Large intestine (tissue), 3 donors: ENCODE measurements at regions not wholly inside any gene's neighbourhood (a gene's known extent, or its start where the extent isn't known, plus 50 kb on each side); places are given as distances from the start of the nearest gene placed in this dataset.

Experiments used
- DNase-seq, 2 donors: peaks; one replicate each; pipeline versions ENCODE4 v3.0.0 to v3.0.0-alpha.2; 2013
- H3K27ac ChIP-seq: one replicate; pipeline ENCODE4 v1.5.1; 2013; ENCODE audit warnings: low read length
- H3K27me3 ChIP-seq: 2 replicates; pipeline ENCODE4 v1.6.1; 2013; ENCODE audit warnings: low read length; ENCODE audit not compliant: control insufficient read depth, insufficient read depth
- H3K36me3 ChIP-seq: 2 replicates; pipeline ENCODE4 v1.6.1; 2013; ENCODE audit warnings: low read length; ENCODE audit not compliant: control insufficient read depth, insufficient read depth
- H3K4me1 ChIP-seq: one replicate; pipeline ENCODE4 v1.6.1; 2013; ENCODE audit warnings: low read length; ENCODE audit not compliant: control insufficient read depth, insufficient read depth
- H3K4me3 ChIP-seq: one replicate; pipeline ENCODE4 v1.5.1; 2013; ENCODE audit warnings: low read length
- H3K9me3 ChIP-seq: one replicate; pipeline ENCODE4 v1.6.1; 2013; ENCODE audit warnings: mild to moderate bottlenecking, low read depth, low read length, moderate library complexity; ENCODE audit not compliant: control insufficient read depth
- WGBS: methylation state at CpG from one replicate; pipeline ENCODE4 v1.1.5; 2013; ENCODE audit warnings: low lambda C conversion rate; ENCODE audit not compliant: insufficient coverage; 5-methylcytosine and 5-hydroxymethylcytosine counted together

GRCh38 chr22:48975316-48975741, 852.3 kb downstream of the BRD1 start:
- H3K27me3 ChIP-seq: no peaks in the 10 kb centered on the region
- DNase-seq: no peak
- WGBS: no CpG with 5 or more reads among the region's 13 CpGs
- H3K9me3 ChIP-seq: no peaks in the 10 kb centered on the region
- no peak overlapping the region for H3K27ac ChIP-seq
- no peaks in the 10 kb centered on the region for H3K4me1 ChIP-seq
- H3K4me3 ChIP-seq: no peak overlapping the region
- H3K36me3 ChIP-seq: no peaks in the 10 kb centered on the region

GRCh38 chr22:48974443-48975315, 853.0 kb downstream of the BRD1 start:
- Histone ChIP-seq H3K9me3 (no peaks in the 10 kb centered on the region), H3K36me3 (no peaks in the 10 kb centered on the region), H3K27ac (no peak overlapping the region), H3K4me3 (no peak overlapping the region), H3K4me1 (no peaks in the 10 kb centered on the region), H3K27me3 (no peaks in the 10 kb centered on the region)
- no peak for DNase-seq
- no CpG with 5 or more reads among the region's 13 CpGs for WGBS

GRCh38 chr22:48973694-48974041, 854.0 kb downstream of the BRD1 start:
- Histone ChIP-seq H3K27ac (no peak overlapping the region), H3K27me3 (no peaks in the 10 kb centered on the region), H3K36me3 (no peaks in the 10 kb centered on the region), H3K4me3 (no peak overlapping the region), H3K9me3 (no peaks in the 10 kb centered on the region), H3K4me1 (no peaks in the 10 kb centered on the region)
- WGBS: no CpG with 5 or more reads among the region's 8 CpGs
- no peak for DNase-seq

- H3K4me1 ChIP-seq: no peaks in the 10 kb centered on the region
- WGBS: no CpG with 5 or more reads among the region's 12 CpGs
- H3K27ac ChIP-seq: no peak overlapping the region
- H3K36me3 ChIP-seq: no peaks in the 10 kb centered on the region
- H3K9me3 ChIP-seq: no peaks in the 10 kb centered on the region
- DNase-seq: no peak
- H3K4me3 ChIP-seq: no peak overlapping the region
- no peaks in the 10 kb centered on the region for H3K27me3 ChIP-seq
Measured at GRCh38 chr22:48972979-48973693, 854.5 kb downstream of the BRD1 start.

- DNase-seq: peak in 1 of 2 donors; percentile 34
- H3K36me3 ChIP-seq: no peaks in the 10 kb centered on the region
- WGBS: no CpG with 5 or more reads among the region's 11 CpGs
Measured at GRCh38 chr22:48968201-48968959, 859.3 kb downstream of the BRD1 start.

GRCh38 chr22:48963405-48963804, 864.3 kb downstream of the BRD1 start:
- Histone ChIP-seq H3K4me3 (no peak overlapping the region), H3K27me3 (no peaks in the 10 kb centered on the region), H3K4me1 (no peaks in the 10 kb centered on the region), H3K9me3 (no peaks in the 10 kb centered on the region), H3K36me3 (no peaks in the 10 kb centered on the region), H3K27ac (no peak overlapping the region)
- 80% methylated on average over 1 of the region's 1 CpG for WGBS
- no peak for DNase-seq

More at GRCh38 chr22:48968201-48968959, 859.3 kb downstream of the BRD1 start:
- no peaks in the 10 kb centered on the region for H3K4me1 ChIP-seq
- H3K4me3 ChIP-seq: no peak overlapping the region
- no peaks in the 10 kb centered on the region for H3K9me3 ChIP-seq
- no peak overlapping the region for H3K27ac ChIP-seq
- no peaks in the 10 kb centered on the region for H3K27me3 ChIP-seq

- H3K4me1 ChIP-seq: no peaks in the 10 kb centered on the region
- H3K27me3 ChIP-seq: no peaks in the 10 kb centered on the region
- peaks cover 4% of the 10 kb centered on the region for H3K9me3 ChIP-seq
- no peak overlapping the region for H3K27ac ChIP-seq
- no peak for DNase-seq
- no peaks in the 10 kb centered on the region for H3K36me3 ChIP-seq
- no CpG with 5 or more reads among the region's 2 CpGs for WGBS
- no peak overlapping the region for H3K4me3 ChIP-seq
Measured at GRCh38 chr22:48961705-48962104, 866.0 kb downstream of the BRD1 start.

- 100% methylated on average over 2 of the region's 9 CpGs for WGBS
- no peak for DNase-seq
- H3K9me3 ChIP-seq: peaks cover 8% of the 10 kb centered on the region
- H3K4me1 ChIP-seq: no peaks in the 10 kb centered on the region
- no peaks in the 10 kb centered on the region for H3K27me3 ChIP-seq
- H3K27ac ChIP-seq: no peak overlapping the region
- no peaks in the 10 kb centered on the region for H3K36me3 ChIP-seq
- no peak overlapping the region for H3K4me3 ChIP-seq
Measured at GRCh38 chr22:48960980-48961660, 866.6 kb downstream of the BRD1 start.

- DNase-seq: no peak
- no peak overlapping the region for H3K27ac ChIP-seq
- H3K4me3 ChIP-seq: no peak overlapping the region
- no CpG with 5 or more reads among the region's 13 CpGs for WGBS
- H3K27me3 ChIP-seq: no peaks in the 10 kb centered on the region
- H3K36me3 ChIP-seq: no peaks in the 10 kb centered on the region
- no peaks in the 10 kb centered on the region for H3K4me1 ChIP-seq
- peaks cover 8% of the 10 kb centered on the region for H3K9me3 ChIP-seq
Measured at GRCh38 chr22:48960576-48960975, 867.1 kb downstream of the BRD1 start.

GRCh38 chr22:48959496-48959895, 868.2 kb downstream of the BRD1 start:
- no peak for DNase-seq
- Histone ChIP-seq H3K4me3 (no peak overlapping the region), H3K27me3 (no peaks in the 10 kb centered on the region), H3K9me3 (peaks cover 8% of the 10 kb centered on the region), H3K27ac (no peak overlapping the region), H3K4me1 (no peaks in the 10 kb centered on the region), H3K36me3 (no peaks in the 10 kb centered on the region)
- no CpG with 5 or more reads among the region's 8 CpGs for WGBS
